BE2C (cell line): ENCODE measurements at regions not wholly inside any gene's neighbourhood (a gene's known extent, or its start where the extent isn't known, plus 50 kb on each side); places are given as distances from the start of the nearest gene placed in this dataset.
"Not testable (repeated sequence)": the region's sequence is repeated elsewhere in the genome, so short reads cannot be mapped to it uniquely, and the experiment has no call there.

Experiments
- DNase-seq: peaks from one replicate; pipeline ENCODE4 v3.0.0-alpha.2; 2020
- H3K27me3 ChIP-seq: fragments of 250-450 bp; sonication (Bioruptor Pico); 2 replicates; pipeline ENCODE4 v1.5.1; 2020; ENCODE audit warnings: mild to moderate bottlenecking
- H3K36me3 ChIP-seq: fragments of 250-450 bp; sonication (Bioruptor Pico); 2 replicates; pipeline ENCODE4 v1.5.1; 2020; ENCODE audit warnings: mild to moderate bottlenecking
- H3K4me1 ChIP-seq: fragments of 250-450 bp; sonication (Bioruptor Pico); 2 replicates; pipeline ENCODE4 v1.5.1; 2020
- H3K4me3 ChIP-seq: 2 replicates; pipeline ENCODE4 v1.5.1; 2011; ENCODE audit warnings: low read depth, low read length
- H3K9me3 ChIP-seq: fragments of 250-450 bp; sonication (Bioruptor Pico); 2 replicates; pipeline ENCODE4 v1.5.1; 2020
- TF ChIP-seq, protein P1 (sequence below): IDR thresholded peaks from 2 replicates; pipeline ENCODE4 v1.5.1; 2012; ENCODE audit warnings: mild to moderate bottlenecking, low read depth, low read length

- H3K9me3 ChIP-seq = no peaks in the 10 kb centered on the region
- DNase-seq = no peak
- H3K4me3 ChIP-seq = no peak overlapping the region
- H3K4me1 ChIP-seq = 0 out of 2 replicates have a peak, but pooled peaks cover 2% of the 10 kb centered on the region
- no peaks in the 10 kb centered on the region for H3K36me3 ChIP-seq
- no peaks in the 10 kb centered on the region for H3K27me3 ChIP-seq
- TF ChIP-seq, protein P1, sequence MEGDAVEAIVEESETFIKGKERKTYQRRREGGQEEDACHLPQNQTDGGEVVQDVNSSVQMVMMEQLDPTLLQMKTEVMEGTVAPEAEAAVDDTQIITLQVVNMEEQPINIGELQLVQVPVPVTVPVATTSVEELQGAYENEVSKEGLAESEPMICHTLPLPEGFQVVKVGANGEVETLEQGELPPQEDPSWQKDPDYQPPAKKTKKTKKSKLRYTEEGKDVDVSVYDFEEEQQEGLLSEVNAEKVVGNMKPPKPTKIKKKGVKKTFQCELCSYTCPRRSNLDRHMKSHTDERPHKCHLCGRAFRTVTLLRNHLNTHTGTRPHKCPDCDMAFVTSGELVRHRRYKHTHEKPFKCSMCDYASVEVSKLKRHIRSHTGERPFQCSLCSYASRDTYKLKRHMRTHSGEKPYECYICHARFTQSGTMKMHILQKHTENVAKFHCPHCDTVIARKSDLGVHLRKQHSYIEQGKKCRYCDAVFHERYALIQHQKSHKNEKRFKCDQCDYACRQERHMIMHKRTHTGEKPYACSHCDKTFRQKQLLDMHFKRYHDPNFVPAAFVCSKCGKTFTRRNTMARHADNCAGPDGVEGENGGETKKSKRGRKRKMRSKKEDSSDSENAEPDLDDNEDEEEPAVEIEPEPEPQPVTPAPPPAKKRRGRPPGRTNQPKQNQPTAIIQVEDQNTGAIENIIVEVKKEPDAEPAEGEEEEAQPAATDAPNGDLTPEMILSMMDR = no peak
Measured at GRCh38 chr13:33665626-33666175, 152.2 kb upstream of the RFC3 start.

DNA sequence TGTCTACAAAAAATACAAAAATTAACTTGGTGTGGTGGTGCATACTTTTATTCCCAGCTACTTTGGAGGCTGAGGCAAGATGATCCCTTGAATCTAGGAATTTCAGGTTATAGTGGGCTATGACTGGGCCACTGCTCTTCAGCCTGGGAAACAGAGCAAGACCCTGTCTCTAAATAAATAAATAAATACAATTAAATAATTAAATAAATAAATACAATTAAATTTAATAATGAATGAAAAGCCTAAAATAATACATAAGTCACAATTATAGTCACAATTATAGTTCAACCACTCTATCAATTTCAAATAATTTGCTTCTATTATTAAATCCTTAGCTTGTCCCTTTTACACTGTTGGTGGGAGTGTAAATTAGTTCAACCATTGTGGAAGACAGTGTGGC is 146.4 kb upstream of the RFC3 start:
- no peak for DNase-seq
- TF ChIP-seq, protein P1 = no peak
- peaks cover 2% of the 10 kb centered on the region; the same call in 1 of the 2 replicates for H3K4me1 ChIP-seq
- no peaks in the 10 kb centered on the region for H3K27me3 ChIP-seq
- H3K9me3 ChIP-seq = no peaks in the 10 kb centered on the region
- no peaks in the 10 kb centered on the region for H3K36me3 ChIP-seq
- no peak overlapping the region for H3K4me3 ChIP-seq

- H3K27me3 ChIP-seq, DNase-seq, H3K4me1 ChIP-seq: not testable (repeated sequence)
Measured at GRCh38 chr13:33672022-33672421, 145.9 kb upstream of the RFC3 start.

GRCh38 chr13:33676045-33676989 is 141.6 kb upstream of the RFC3 start:
- no peaks in the 10 kb centered on the region for H3K27me3 ChIP-seq
- TF ChIP-seq, protein P1 = no peak
- peaks cover 5% of the 10 kb centered on the region for H3K4me1 ChIP-seq
- no peaks in the 10 kb centered on the region for H3K9me3 ChIP-seq
- H3K4me3 ChIP-seq = peak overlapping the region; percentile 77
- H3K36me3 ChIP-seq = no peaks in the 10 kb centered on the region
- peak; percentile 65 for DNase-seq

More at GRCh38 chr13:33672022-33672421, 145.9 kb upstream of the RFC3 start:
- not testable (repeated sequence) for H3K36me3 ChIP-seq, H3K9me3 ChIP-seq, H3K4me3 ChIP-seq

GRCh38 chr13:33677215-33677614 is 140.7 kb upstream of the RFC3 start:
- Histone ChIP-seq H3K27me3 (no peaks in the 10 kb centered on the region), H3K36me3 (no peaks in the 10 kb centered on the region), H3K9me3 (no peaks in the 10 kb centered on the region), H3K4me3 (no peak overlapping the region), H3K4me1 (peaks cover 5% of the 10 kb centered on the region)
- TF ChIP-seq, protein P1 = no peak
- no peak for DNase-seq

DNA sequence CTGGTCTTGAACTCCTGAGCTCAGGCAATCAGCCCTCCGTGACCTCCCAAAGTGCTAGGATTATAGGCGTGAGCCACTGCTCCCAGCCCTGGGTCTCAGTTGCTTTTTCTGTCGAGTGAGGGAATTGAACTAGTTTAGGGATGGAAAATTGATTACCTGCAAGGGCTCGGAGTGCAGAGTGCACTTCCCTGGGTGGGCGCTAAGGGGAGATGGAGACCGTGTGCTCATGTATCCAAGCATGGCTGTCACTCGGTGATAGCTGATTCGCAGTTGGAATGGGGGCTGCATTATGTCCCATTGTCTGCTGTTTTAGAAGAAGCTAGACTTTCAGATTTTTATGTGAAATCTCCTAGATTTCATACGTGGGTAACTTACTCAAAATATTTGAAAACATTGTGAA is 139.9 kb upstream of the RFC3 start:
- H3K36me3 ChIP-seq = no peaks in the 10 kb centered on the region
- H3K4me3 ChIP-seq = no peak overlapping the region
- no peaks in the 10 kb centered on the region for H3K27me3 ChIP-seq
- DNase-seq = no peak
- TF ChIP-seq, protein P1 = no peak; the same call in 1 of the 2 replicates
- H3K9me3 ChIP-seq = no peaks in the 10 kb centered on the region
- peaks cover 5% of the 10 kb centered on the region for H3K4me1 ChIP-seq
